Astrocyte (in vitro differentiated cells and primary cell): ENCODE measurements at regions not wholly inside any gene's neighbourhood (a gene's known extent, or its start where the extent isn't known, plus 50 kb on each side); places are given as distances from the start of the nearest gene placed in this dataset.

Experiments used
- DNase-seq: peaks from one replicate; pipeline ENCODE4 v3.0.0-alpha.2; 2010; ENCODE audit warnings: low read depth
- FAIRE-seq: peaks from 2 replicates; lab custom pipeline; 2011; peaks lifted over from hg19 to GRCh38; lab: Jason Lieb, UNC
- H2AFZ ChIP-seq: 2 replicates; pipeline ENCODE4 v1.6.0; 2012; ENCODE audit warnings: low read depth, low read length, inconsistent platforms
- H3K27ac ChIP-seq: 2 replicates; pipeline ENCODE4 v1.5.1; 2011; ENCODE audit warnings: low read depth, low read length, inconsistent platforms
- H3K27me3 ChIP-seq: 2 replicates; pipeline ENCODE4 v1.6.0; 2011; ENCODE audit warnings: low read length, inconsistent platforms; ENCODE audit not compliant: insufficient read depth
- H3K36me3 ChIP-seq: 2 replicates; pipeline ENCODE4 v1.5.1; 2011; ENCODE audit warnings: low read length, inconsistent platforms; ENCODE audit not compliant: insufficient read depth
- H3K4me1 ChIP-seq: 2 replicates; pipeline ENCODE4 v1.5.1; 2011; ENCODE audit warnings: low read length, inconsistent platforms; ENCODE audit not compliant: insufficient read depth
- H3K4me2 ChIP-seq: 2 replicates; pipeline ENCODE4 v1.6.0; 2012; ENCODE audit warnings: low read length, inconsistent platforms
- H3K4me3 ChIP-seq: 2 replicates; pipeline ENCODE4 v1.5.1; 2011; ENCODE audit warnings: low read depth, mild to moderate bottlenecking, low read length, inconsistent platforms; ENCODE audit not compliant: insufficient read depth
- H3K79me2 ChIP-seq: 2 replicates; pipeline ENCODE4 v1.6.0; 2012; ENCODE audit warnings: mild to moderate bottlenecking, low read length, inconsistent platforms; ENCODE audit not compliant: insufficient read depth
- H3K9ac ChIP-seq: 2 replicates; pipeline ENCODE4 v1.6.0; 2012; ENCODE audit warnings: mild to moderate bottlenecking, low read length, inconsistent platforms
- H3K9me3 ChIP-seq: 2 replicates; pipeline ENCODE4 v1.5.1; 2012; ENCODE audit warnings: low read depth, mild to moderate bottlenecking, low read length, inconsistent platforms; ENCODE audit not compliant: insufficient read depth
- H4K20me1 ChIP-seq: 2 replicates; pipeline ENCODE4 v1.6.0; 2012; ENCODE audit warnings: low read length, inconsistent platforms; ENCODE audit not compliant: insufficient read depth
- H3K27ac Mint-ChIP-seq: one replicate; pipeline ENCODE4 v1.8.0; 2021; ENCODE audit warnings: mild to moderate bottlenecking, mixed read lengths; ENCODE audit not compliant: unreplicated experiment
- H3K27me3 Mint-ChIP-seq: one replicate; pipeline ENCODE4 v1.8.0; 2021; ENCODE audit warnings: low read depth, mixed read lengths; ENCODE audit not compliant: unreplicated experiment
- H3K36me3 Mint-ChIP-seq: one replicate; pipeline ENCODE4 v1.8.0; 2021; ENCODE audit warnings: low read depth, mixed read lengths; ENCODE audit not compliant: unreplicated experiment
- H3K4me1 Mint-ChIP-seq: one replicate; pipeline ENCODE4 v1.8.0; 2021; ENCODE audit warnings: low read depth, mixed read lengths; ENCODE audit not compliant: unreplicated experiment
- H3K4me3 Mint-ChIP-seq: one replicate; pipeline ENCODE4 v1.8.0; 2021; ENCODE audit warnings: mild to moderate bottlenecking, moderate library complexity, mixed read lengths; ENCODE audit not compliant: unreplicated experiment
- H3K9me3 Mint-ChIP-seq: one replicate; pipeline ENCODE4 v1.8.0; 2021; ENCODE audit warnings: mild to moderate bottlenecking, mixed read lengths; ENCODE audit not compliant: unreplicated experiment
- CTCF ChIP-seq: IDR thresholded peaks from 2 replicates; pipeline ENCODE4 v1.5.1; 2011; ENCODE audit warnings: low read depth, mild to moderate bottlenecking, inconsistent platforms, low read length, moderate library complexity; ENCODE audit not compliant: insufficient read depth
- EZH2 ChIP-seq: IDR thresholded peaks from 2 replicates; pipeline ENCODE4 v1.6.1; 2012; ENCODE audit warnings: mild to moderate bottlenecking, low read length, inconsistent platforms; ENCODE audit not compliant: insufficient read depth

- H4K20me1 ChIP-seq, result no peaks in the 10 kb centered on the region
- no peaks in the 10 kb centered on the region for H3K4me1 ChIP-seq
- H3K4me2 ChIP-seq, result no peak overlapping the region
- Mint-ChIP-seq H3K4me3 (no peak overlapping the region), H3K27me3 (peaks cover 4% of the 10 kb centered on the region), H3K36me3 (no peaks in the 10 kb centered on the region), H3K27ac (no peak overlapping the region), H3K9me3 (peaks cover 2% of the 10 kb centered on the region), H3K4me1 (no peaks in the 10 kb centered on the region)
- H3K4me3 ChIP-seq, result no peak overlapping the region
- TF ChIP-seq CTCF, result no peak
- TF ChIP-seq EZH2, result no peak
- no peak overlapping the region for H3K9ac ChIP-seq
- H3K79me2 ChIP-seq, result no peaks in the 10 kb centered on the region
- H2AFZ ChIP-seq, result no peak overlapping the region
- DNase-seq (no peak), FAIRE-seq (no peak)
- H3K36me3 ChIP-seq, result no peaks in the 10 kb centered on the region
- H3K27me3 ChIP-seq, result no peaks in the 10 kb centered on the region
- no peaks in the 10 kb centered on the region for H3K9me3 ChIP-seq
- no peak overlapping the region for H3K27ac ChIP-seq
Observed at GRCh38 chrY:19095460-19095859, 321.9 kb upstream of the HSFY2 start.

GRCh38 chrY:19083006-19083405 is 309.5 kb upstream of the HSFY2 start:
- H3K4me1 Mint-ChIP-seq, result peaks cover 5% of the 10 kb centered on the region
- Histone ChIP-seq H3K27ac (no peak overlapping the region), H2AFZ (no peak overlapping the region), H3K4me2 (no peak overlapping the region), H3K9me3 (no peaks in the 10 kb centered on the region), H3K4me1 (no peaks in the 10 kb centered on the region), H4K20me1 (no peaks in the 10 kb centered on the region), H3K36me3 (no peaks in the 10 kb centered on the region), H3K9ac (no peak overlapping the region), H3K79me2 (no peaks in the 10 kb centered on the region), H3K27me3 (no peaks in the 10 kb centered on the region), H3K4me3 (no peak overlapping the region)
- no peaks in the 10 kb centered on the region for H3K9me3 Mint-ChIP-seq
- peaks cover 2% of the 10 kb centered on the region for H3K27me3 Mint-ChIP-seq
- TF ChIP-seq CTCF (no peak), EZH2 (no peak)
- no peak overlapping the region for H3K27ac Mint-ChIP-seq
- H3K4me3 Mint-ChIP-seq, result no peak overlapping the region
- DNase-seq (no peak), FAIRE-seq (no peak)
- H3K36me3 Mint-ChIP-seq, result no peaks in the 10 kb centered on the region

- peaks cover 3% of the 10 kb centered on the region for H3K4me1 ChIP-seq
- H3K79me2 ChIP-seq, result peaks cover 2% of the 10 kb centered on the region
- H2AFZ ChIP-seq, result peak overlapping the region; percentile 90
- DNase-seq (no peak), FAIRE-seq (no peak)
- no peaks in the 10 kb centered on the region for H4K20me1 ChIP-seq
- no peaks in the 10 kb centered on the region for H3K27me3 ChIP-seq
- H3K9ac ChIP-seq, result peak overlapping the region; percentile 88
- H3K27ac Mint-ChIP-seq, result no peak overlapping the region
- H3K36me3 ChIP-seq, result no peaks in the 10 kb centered on the region
- H3K27ac ChIP-seq, result peak overlapping the region; percentile 47
- H3K9me3 Mint-ChIP-seq, result no peaks in the 10 kb centered on the region
- peak overlapping the region; percentile 40 for H3K4me3 Mint-ChIP-seq
- TF ChIP-seq EZH2 (no peak), CTCF (no peak)
- H3K36me3 Mint-ChIP-seq, result no peaks in the 10 kb centered on the region
- H3K4me2 ChIP-seq, result peak overlapping the region; percentile 96
- H3K4me3 ChIP-seq, result peak overlapping the region; percentile 66
- H3K27me3 Mint-ChIP-seq, result peaks cover 2% of the 10 kb centered on the region
- no peaks in the 10 kb centered on the region for H3K9me3 ChIP-seq
- no peaks in the 10 kb centered on the region for H3K4me1 Mint-ChIP-seq
Observed at GRCh38 chrY:19077698-19078113, 304.2 kb upstream of the HSFY2 start.
